CD14-positive monocyte (primary cell): ENCODE measurements at regions not wholly inside any gene's neighbourhood (a gene's known extent, or its start where the extent isn't known, plus 50 kb on each side); places are given as distances from the start of the nearest gene placed in this dataset.

ENCODE experiments used
- DNase-seq, 3 donors: peaks; one replicate each; pipeline ENCODE4 v3.0.0-alpha.2; 2011 to 2022
- H2AFZ ChIP-seq: 2 replicates; pipeline ENCODE4 v1.6.0; 2012; ENCODE audit warnings: mild to moderate bottlenecking, low read depth, low read length, inconsistent platforms; ENCODE audit not compliant: insufficient read depth, poor library complexity, severe bottlenecking
- H3K27ac ChIP-seq, 2 donors: 1 replicate in 1 of 2; 2 replicates in 1 of 2; pipeline ENCODE4 v1.5.1; 2012 to 2013; ENCODE audit warnings: low read length in 2 of 2, control low read depth in 1 of 2, inconsistent platforms in 1 of 2, low read depth in 1 of 2, mild to moderate bottlenecking in 1 of 2
- H3K27me3 ChIP-seq, 2 donors: one replicate each; pipeline versions ENCODE4 v1.6.0 to v1.6.1; 2011 to 2013; ENCODE audit warnings: low read length in 2 of 2; ENCODE audit not compliant: control insufficient read depth in 2 of 2, insufficient read depth in 2 of 2
- H3K36me3 ChIP-seq, 2 donors: replicated peaks in 1 of 2; 1 replicate in 1 of 2; 2 replicates in 1 of 2; pipeline versions ENCODE4 v1.5.1 to v1.6.1; 2012 to 2013; ENCODE audit warnings: low read length in 2 of 2, control low read depth in 1 of 2, inconsistent platforms in 1 of 2, mild to moderate bottlenecking in 1 of 2; ENCODE audit not compliant: insufficient read depth in 2 of 2, control insufficient read depth in 1 of 2
- H3K4me1 ChIP-seq, 2 donors: 1 replicate in 1 of 2; 2 replicates in 1 of 2; pipeline versions ENCODE4 v1.5.1 to v1.6.1; 2012 to 2013; ENCODE audit warnings: low read length in 2 of 2, control low read depth in 1 of 2, inconsistent platforms in 1 of 2, mild to moderate bottlenecking in 1 of 2, moderate library complexity in 1 of 2; ENCODE audit not compliant: insufficient read depth in 2 of 2, control insufficient read depth in 1 of 2
- H3K4me2 ChIP-seq: replicated peaks from 2 replicates; pipeline ENCODE3; 2012; ENCODE audit warnings: low read length, moderate library complexity, mild to moderate bottlenecking; ENCODE audit not compliant: poor library complexity, severe bottlenecking; ENCODE audit errors: extremely low read depth
- H3K4me3 ChIP-seq, 3 experiments: fragments of 200-600 bp in 1 of 3; sonication (generic) in 1 of 3; replicated peaks in 1 of 3; 1 replicate in 2 of 3; 2 replicates in 1 of 3; pipeline ENCODE4 v1.5.1; 2011 to 2013; ENCODE audit warnings: low read length in 3 of 3, mild to moderate bottlenecking in 3 of 3, control low read depth in 2 of 3, low read depth in 2 of 3, inconsistent platforms in 1 of 3, moderate library complexity in 1 of 3
- H3K79me2 ChIP-seq: 2 replicates; pipeline ENCODE4 v1.6.0; 2012; ENCODE audit warnings: mild to moderate bottlenecking, control low read depth, inconsistent platforms, low read length, moderate library complexity; ENCODE audit not compliant: insufficient read depth
- H3K9ac ChIP-seq: 2 replicates; pipeline ENCODE4 v1.6.0; 2017; ENCODE audit warnings: low read length, mild to moderate bottlenecking; ENCODE audit not compliant: insufficient read depth, poor library complexity, severe bottlenecking
- H3K9me3 ChIP-seq, 2 donors: replicated peaks in 1 of 2; 1 replicate in 1 of 2; 2 replicates in 1 of 2; pipeline versions ENCODE4 v1.5.1 to v1.6.1; 2012 to 2013; ENCODE audit warnings: low read length in 2 of 2, control low read depth in 1 of 2; ENCODE audit not compliant: control insufficient read depth in 1 of 2, insufficient read depth in 1 of 2
- H4K20me1 ChIP-seq: 2 replicates; pipeline ENCODE4 v1.6.0; 2012; ENCODE audit warnings: mild to moderate bottlenecking, low read length, control low read depth, moderate library complexity; ENCODE audit not compliant: insufficient read depth
- H3K27ac Mint-ChIP-seq, 7 donors: one replicate each; pipeline ENCODE4 v1.8.0; 2020; ENCODE audit warnings: mild to moderate bottlenecking in 7 of 7, mixed read lengths in 7 of 7, moderate library complexity in 6 of 7, inconsistent platforms in 2 of 7
- H3K27me3 Mint-ChIP-seq, 3 donors: one replicate each; pipeline ENCODE4 v1.8.0; 2021 to 2022; ENCODE audit warnings: low read depth in 3 of 3, mild to moderate bottlenecking in 3 of 3, mixed read lengths in 3 of 3, moderate library complexity in 3 of 3, inconsistent platforms in 1 of 3
- H3K36me3 Mint-ChIP-seq, 2 donors: one replicate each; pipeline ENCODE4 v1.8.0; 2020; ENCODE audit warnings: mixed read lengths in 2 of 2, inconsistent platforms in 1 of 2, mild to moderate bottlenecking in 1 of 2
- H3K4me1 Mint-ChIP-seq: one replicate; pipeline ENCODE4 v1.8.0; 2020; ENCODE audit warnings: mild to moderate bottlenecking, mixed read lengths
- H3K4me3 Mint-ChIP-seq, 2 donors: one replicate each; pipeline ENCODE4 v1.8.0; 2020; ENCODE audit warnings: mild to moderate bottlenecking in 2 of 2, mixed read lengths in 2 of 2, moderate library complexity in 1 of 2
- H3K9me3 Mint-ChIP-seq, 7 donors: one replicate each; pipeline ENCODE4 v1.8.0; 2020 to 2022; ENCODE audit warnings: mixed read lengths in 7 of 7, mild to moderate bottlenecking in 6 of 7, moderate library complexity in 6 of 7, inconsistent platforms in 2 of 7
- WGBS: methylation state at CpG from one replicate; pipeline ENCODE4 v1.1.5; 2013; ENCODE audit warnings: missing lambda C conversion rate; ENCODE audit not compliant: insufficient coverage; 5-methylcytosine and 5-hydroxymethylcytosine counted together
- intact Hi-C, 2 donors: fragments of 100-400 bp; cut with micrococcal nuclease; formaldehyde crosslinking; loops; one replicate each; pipeline versions ENCODE4 v1.15.0 to v1.15.1; 2023
- TF ChIP-seq, protein P1 (sequence below): fragments of 200-600 bp; IDR thresholded peaks from one replicate; pipeline ENCODE4 v1.8.0; 2022; ENCODE audit warnings: antibody characterized with exemption, mild to moderate bottlenecking

DNA sequence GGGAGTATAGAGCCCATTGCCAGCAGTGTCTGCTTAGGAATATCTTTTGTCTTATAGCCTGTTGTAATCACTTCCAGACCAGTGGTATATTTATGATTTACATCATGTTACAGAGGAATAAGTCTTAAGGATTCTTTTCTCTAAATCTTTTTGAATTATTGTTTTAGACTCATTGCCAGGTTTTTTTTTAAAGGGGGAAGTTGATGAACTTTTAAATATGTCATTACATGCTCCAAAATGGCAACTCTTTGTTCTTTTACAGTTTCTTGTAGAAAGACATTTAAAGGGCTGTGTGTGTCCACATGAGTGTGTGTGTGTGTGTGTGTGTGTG, 59.4 kb upstream of the NFIB start:
- H4K20me1 ChIP-seq = no peaks in the 10 kb centered on the region
- H3K27me3 Mint-ChIP-seq = peaks cover 3 to 7% (median 4%) of the 10 kb centered on the region in 3 donors
- no peak overlapping the region for H3K27ac ChIP-seq
- H3K9ac ChIP-seq = no peak overlapping the region
- no peaks in the 10 kb centered on the region for H3K36me3 ChIP-seq
- H3K4me3 ChIP-seq = no peak overlapping the region
- H3K36me3 Mint-ChIP-seq = no peaks in the 10 kb centered on the region
- H3K27me3 ChIP-seq = no peaks in the 10 kb centered on the region
- no peak overlapping the region for H3K27ac Mint-ChIP-seq
- H3K4me1 ChIP-seq = no peaks in the 10 kb centered on the region
- DNase-seq = no peak
- H3K4me1 Mint-ChIP-seq = no peaks in the 10 kb centered on the region
- no peak overlapping the region for H3K4me3 Mint-ChIP-seq
- H3K4me2 ChIP-seq = no peak overlapping the region
- no peak overlapping the region for H2AFZ ChIP-seq
- peaks cover 0 to 4% (median 2%) of the 10 kb centered on the region in 7 donors for H3K9me3 Mint-ChIP-seq
- TF ChIP-seq, protein P1, sequence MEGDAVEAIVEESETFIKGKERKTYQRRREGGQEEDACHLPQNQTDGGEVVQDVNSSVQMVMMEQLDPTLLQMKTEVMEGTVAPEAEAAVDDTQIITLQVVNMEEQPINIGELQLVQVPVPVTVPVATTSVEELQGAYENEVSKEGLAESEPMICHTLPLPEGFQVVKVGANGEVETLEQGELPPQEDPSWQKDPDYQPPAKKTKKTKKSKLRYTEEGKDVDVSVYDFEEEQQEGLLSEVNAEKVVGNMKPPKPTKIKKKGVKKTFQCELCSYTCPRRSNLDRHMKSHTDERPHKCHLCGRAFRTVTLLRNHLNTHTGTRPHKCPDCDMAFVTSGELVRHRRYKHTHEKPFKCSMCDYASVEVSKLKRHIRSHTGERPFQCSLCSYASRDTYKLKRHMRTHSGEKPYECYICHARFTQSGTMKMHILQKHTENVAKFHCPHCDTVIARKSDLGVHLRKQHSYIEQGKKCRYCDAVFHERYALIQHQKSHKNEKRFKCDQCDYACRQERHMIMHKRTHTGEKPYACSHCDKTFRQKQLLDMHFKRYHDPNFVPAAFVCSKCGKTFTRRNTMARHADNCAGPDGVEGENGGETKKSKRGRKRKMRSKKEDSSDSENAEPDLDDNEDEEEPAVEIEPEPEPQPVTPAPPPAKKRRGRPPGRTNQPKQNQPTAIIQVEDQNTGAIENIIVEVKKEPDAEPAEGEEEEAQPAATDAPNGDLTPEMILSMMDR = no peak
- no peaks in the 10 kb centered on the region for H3K9me3 ChIP-seq
- intact Hi-C loops = no loop called here
- H3K79me2 ChIP-seq = no peaks in the 10 kb centered on the region

DNA sequence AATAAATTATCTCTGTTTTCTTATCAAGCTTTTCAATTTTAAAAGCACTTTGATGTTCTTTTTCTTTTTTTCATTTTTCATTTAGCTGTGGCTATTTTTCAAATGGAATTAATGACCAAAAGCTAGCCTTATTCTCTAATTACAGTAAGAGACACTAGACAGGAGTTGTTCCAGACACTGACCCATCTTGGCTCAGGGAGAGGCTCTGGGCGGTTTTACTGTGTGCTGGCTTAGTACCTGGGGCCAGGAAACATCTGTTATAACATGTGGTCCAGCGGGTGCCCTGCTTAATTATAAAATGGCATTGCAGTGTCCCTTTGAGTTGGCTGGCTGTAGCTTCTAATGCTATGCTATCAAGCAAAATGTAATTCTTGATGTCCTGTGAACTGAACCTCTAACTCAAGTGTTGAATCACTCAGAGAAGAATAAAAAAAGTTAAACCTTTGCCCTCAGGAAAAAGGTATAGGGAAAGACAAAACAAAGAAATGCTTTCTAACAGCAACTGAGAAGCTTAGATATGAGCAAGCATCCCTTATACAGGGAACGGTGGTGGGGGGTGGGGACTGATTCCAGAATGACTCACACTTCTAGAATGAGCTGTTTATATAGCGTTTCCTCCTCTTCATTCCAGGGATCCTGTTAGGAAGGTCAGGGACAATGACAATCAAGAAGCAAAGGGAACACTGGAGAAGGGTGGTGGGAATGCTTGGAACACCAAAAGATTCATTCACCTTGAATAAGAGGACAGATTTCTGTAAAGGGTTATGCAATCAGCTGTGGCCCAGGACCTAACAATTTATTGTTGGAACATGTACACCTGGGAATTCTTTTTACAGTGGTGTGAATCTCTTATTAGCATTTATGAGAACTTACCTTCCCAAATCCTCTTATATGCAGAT, 58.7 kb upstream of the NFIB start:
- Mint-ChIP-seq H3K27ac (no peak overlapping the region), H3K9me3 (peaks cover 0 to 4% (median 2%) of the 10 kb centered on the region in 7 donors), H3K4me3 (no peak overlapping the region), H3K36me3 (no peaks in the 10 kb centered on the region), H3K27me3 (peaks cover 4 to 8% (median 4%) of the 10 kb centered on the region in 3 donors), H3K4me1 (no peaks in the 10 kb centered on the region)
- no peaks in the 10 kb centered on the region for H3K36me3 ChIP-seq
- H3K9ac ChIP-seq = no peak overlapping the region
- intact Hi-C loops = no loop called here
- H3K79me2 ChIP-seq = no peaks in the 10 kb centered on the region
- no peak overlapping the region for H3K27ac ChIP-seq
- no peaks in the 10 kb centered on the region for H3K4me1 ChIP-seq
- no peaks in the 10 kb centered on the region for H3K27me3 ChIP-seq
- no peaks in the 10 kb centered on the region for H4K20me1 ChIP-seq
- WGBS = 43% methylated on average over 1 of the region's 4 CpGs
- TF ChIP-seq, protein P1 = no peak
- H3K9me3 ChIP-seq = no peaks in the 10 kb centered on the region
- no peak overlapping the region for H2AFZ ChIP-seq
- DNase-seq = no peak
- no peak overlapping the region for H3K4me3 ChIP-seq
- no peak overlapping the region for H3K4me2 ChIP-seq
